ENCODE measurements at regions not wholly inside any gene's neighbourhood (a gene's known extent, or its start where the extent isn't known, plus 50 kb on each side); places are given as distances from the start of the nearest gene placed in this dataset.

GRCh38 chr10:83723080-83723479 lies 416.2 kb upstream of the GHITM start:
- TF ChIP-seq, protein P1, sequence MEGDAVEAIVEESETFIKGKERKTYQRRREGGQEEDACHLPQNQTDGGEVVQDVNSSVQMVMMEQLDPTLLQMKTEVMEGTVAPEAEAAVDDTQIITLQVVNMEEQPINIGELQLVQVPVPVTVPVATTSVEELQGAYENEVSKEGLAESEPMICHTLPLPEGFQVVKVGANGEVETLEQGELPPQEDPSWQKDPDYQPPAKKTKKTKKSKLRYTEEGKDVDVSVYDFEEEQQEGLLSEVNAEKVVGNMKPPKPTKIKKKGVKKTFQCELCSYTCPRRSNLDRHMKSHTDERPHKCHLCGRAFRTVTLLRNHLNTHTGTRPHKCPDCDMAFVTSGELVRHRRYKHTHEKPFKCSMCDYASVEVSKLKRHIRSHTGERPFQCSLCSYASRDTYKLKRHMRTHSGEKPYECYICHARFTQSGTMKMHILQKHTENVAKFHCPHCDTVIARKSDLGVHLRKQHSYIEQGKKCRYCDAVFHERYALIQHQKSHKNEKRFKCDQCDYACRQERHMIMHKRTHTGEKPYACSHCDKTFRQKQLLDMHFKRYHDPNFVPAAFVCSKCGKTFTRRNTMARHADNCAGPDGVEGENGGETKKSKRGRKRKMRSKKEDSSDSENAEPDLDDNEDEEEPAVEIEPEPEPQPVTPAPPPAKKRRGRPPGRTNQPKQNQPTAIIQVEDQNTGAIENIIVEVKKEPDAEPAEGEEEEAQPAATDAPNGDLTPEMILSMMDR (IDR thresholded peaks at IDR 0.05; ENCODE audit: borderline replicate concordance, extremely low read depth, insufficient read depth): no peak
- no peak for FAIRE-seq
- no peak overlapping the region for H3K9ac ChIP-seq (ENCODE audit: low read length in 3 of 3)

DNA sequence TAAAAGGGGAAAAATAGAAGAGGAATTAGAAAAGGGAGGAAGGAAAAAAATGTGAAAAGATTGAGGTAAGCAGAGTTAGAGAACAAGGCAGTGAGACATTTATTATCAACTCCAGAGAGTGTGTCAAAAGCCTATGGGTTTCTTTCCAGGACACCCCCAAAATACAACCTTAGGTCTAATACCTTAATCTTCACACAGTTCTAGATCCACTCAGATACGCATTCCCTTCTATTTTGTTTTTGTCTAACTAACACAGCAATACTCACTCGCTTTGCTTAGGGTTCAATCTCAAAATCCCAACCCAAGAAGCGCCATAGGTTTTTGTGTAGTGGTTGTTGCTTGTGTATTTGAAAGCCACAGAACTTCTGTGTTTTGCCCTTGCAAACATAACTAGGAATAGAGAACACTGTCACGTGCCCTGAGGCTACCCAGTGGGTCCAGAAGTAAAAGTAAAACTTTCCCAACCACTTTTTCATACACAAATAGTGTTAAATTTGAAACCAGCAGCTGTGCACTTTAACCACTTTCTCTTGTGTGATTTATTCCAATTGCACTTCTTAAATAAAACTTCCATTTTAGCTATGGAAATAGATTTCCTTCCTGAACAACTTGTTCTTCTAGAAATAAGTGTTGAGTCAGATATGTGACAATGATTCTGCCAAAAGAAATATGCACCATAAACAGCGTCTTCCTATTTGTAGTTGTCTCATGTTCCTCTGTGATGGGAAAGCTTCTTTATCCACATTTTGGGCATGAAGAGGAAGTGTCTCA lies 414.7 kb upstream of the GHITM start:
- Histone ChIP-seq H3K27me3 (ENCODE audit: control insufficient read depth, insufficient read depth, low read length) (no peaks in the 10 kb centered on the region), H3K4me3 (ENCODE audit: low read length in 3 of 3) (no peak overlapping the region), H3K27ac (ENCODE audit: low read depth in 2 of 2, low read length in 2 of 2) (no peak overlapping the region), H3K36me3 (ENCODE audit: control insufficient read depth in 2 of 3, insufficient read depth in 3 of 3, low read length in 3 of 3) (no peaks in the 10 kb centered on the region), H3K9ac (ENCODE audit: low read length in 3 of 3) (no peak overlapping the region), H3K4me1 (ENCODE audit: control insufficient read depth in 2 of 3, insufficient read depth in 2 of 3, low read depth in 1 of 3, low read length in 3 of 3) (no peaks in the 10 kb centered on the region), H3K9me3 (ENCODE audit: control insufficient read depth in 2 of 3, insufficient read depth in 1 of 3, low read length in 3 of 3) (peaks cover 0 to 3% (median 0%) of the 10 kb centered on the region in 3 donors)
- DNase-seq (peak in 1 of 5 donors; percentile 15), FAIRE-seq (no peak)
- intact Hi-C loops (cut with DNase I): no loop called here
- TF ChIP-seq, protein P1 (IDR thresholded peaks at IDR 0.05; ENCODE audit: borderline replicate concordance, extremely low read depth, insufficient read depth): no peak

More at GRCh38 chr10:83723080-83723479, 416.2 kb upstream of the GHITM start:
- Histone ChIP-seq H3K4me3 (ENCODE audit: low read length in 3 of 3) (no peak overlapping the region), H3K27ac (ENCODE audit: low read depth in 2 of 2, low read length in 2 of 2) (no peak overlapping the region), H3K36me3 (ENCODE audit: control insufficient read depth in 2 of 3, insufficient read depth in 3 of 3, low read length in 3 of 3) (no peaks in the 10 kb centered on the region), H3K27me3 (ENCODE audit: control insufficient read depth, insufficient read depth, low read length) (no peaks in the 10 kb centered on the region), H3K9me3 (ENCODE audit: control insufficient read depth in 2 of 3, insufficient read depth in 1 of 3, low read length in 3 of 3) (peaks cover 0 to 3% (median 0%) of the 10 kb centered on the region in 3 donors), H3K4me1 (ENCODE audit: control insufficient read depth in 2 of 3, insufficient read depth in 2 of 3, low read depth in 1 of 3, low read length in 3 of 3) (no peaks in the 10 kb centered on the region)
- no peak for DNase-seq
- intact Hi-C loops (cut with DNase I): no loop called here

GRCh38 chr10:83725567-83725966 lies 413.7 kb upstream of the GHITM start:
- intact Hi-C loops (cut with DNase I): no loop called here
- Histone ChIP-seq H3K9ac (ENCODE audit: low read length in 3 of 3) (no peak overlapping the region), H3K4me3 (ENCODE audit: low read length in 3 of 3) (no peak overlapping the region), H3K27me3 (ENCODE audit: control insufficient read depth, insufficient read depth, low read length) (no peaks in the 10 kb centered on the region), H3K4me1 (ENCODE audit: control insufficient read depth in 2 of 3, insufficient read depth in 2 of 3, low read depth in 1 of 3, low read length in 3 of 3) (no peaks in the 10 kb centered on the region), H3K36me3 (ENCODE audit: control insufficient read depth in 2 of 3, insufficient read depth in 3 of 3, low read length in 3 of 3) (no peaks in the 10 kb centered on the region), H3K9me3 (ENCODE audit: control insufficient read depth in 2 of 3, insufficient read depth in 1 of 3, low read length in 3 of 3) (peaks cover 0 to 3% (median 0%) of the 10 kb centered on the region in 3 donors), H3K27ac (ENCODE audit: low read depth in 2 of 2, low read length in 2 of 2) (peak overlapping the region in 1 of 2 donors; percentile 7)
- TF ChIP-seq, protein P1 (IDR thresholded peaks at IDR 0.05; ENCODE audit: borderline replicate concordance, extremely low read depth, insufficient read depth): no peak
- FAIRE-seq (no peak), DNase-seq (no peak)
